ENCODE measurements at regions not wholly inside any gene's neighbourhood (a gene's known extent, or its start where the extent isn't known, plus 50 kb on each side); places are given as distances from the start of the nearest gene placed in this dataset.

DNA sequence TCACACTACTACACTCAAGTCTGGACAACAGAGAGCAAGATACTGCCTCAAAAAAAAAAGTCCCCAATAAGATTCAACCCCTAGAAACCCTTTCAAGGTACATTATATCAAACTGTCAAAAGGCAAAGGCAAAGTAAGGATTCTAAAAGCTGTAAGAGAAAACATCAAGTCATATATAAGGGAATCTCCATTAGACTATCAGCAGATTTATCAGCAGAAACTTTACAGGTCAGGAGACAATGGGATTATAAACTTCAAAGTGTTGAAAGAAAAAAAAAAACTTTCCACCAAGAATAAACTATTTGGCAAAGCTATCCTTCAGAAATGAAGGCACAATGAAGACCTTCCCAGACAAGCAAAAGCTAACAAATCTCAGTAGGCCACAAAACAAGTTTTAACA is 63.5 kb upstream of the DMRT1 start:
- DNase-seq (ENCODE audit: low spot score) = no peak
- H3K4me3 ChIP-seq (ENCODE audit: low read depth in 1 of 3, low read length in 3 of 3) = no peak overlapping the region
- no peak overlapping the region for H3K27ac ChIP-seq (ENCODE audit: low read depth in 1 of 2, low read length in 2 of 2)
- H3K9ac ChIP-seq (ENCODE audit: low read depth in 1 of 2, low read length in 2 of 2) = no peak overlapping the region
- H3K27me3 ChIP-seq (ENCODE audit: control insufficient read depth in 4 of 4, insufficient read depth in 4 of 4, low read length in 3 of 4) = no peaks in the 10 kb centered on the region
- no peaks in the 10 kb centered on the region for H3K4me1 ChIP-seq (ENCODE audit: control insufficient read depth in 4 of 4, insufficient read depth in 4 of 4, low read length in 3 of 4)
- H3K9me3 ChIP-seq (ENCODE audit: control insufficient read depth in 4 of 4, low read length in 3 of 4) = peaks cover 0 to 8% (median 2%) of the 10 kb centered on the region in 4 donors
- TF ChIP-seq CTCF (IDR thresholded peaks at IDR 0.05; ENCODE audit: low read depth, low read length, missing input control) = no peak
- no peak for TF ChIP-seq YY1 (IDR thresholded peaks at IDR 0.05)
- no peak for TF ChIP-seq SP1 (IDR thresholded peaks at IDR 0.05)
- TF ChIP-seq FOXA2 (IDR thresholded peaks at IDR 0.05) = no peak
- TF ChIP-seq RXRA (IDR thresholded peaks at IDR 0.05) = no peak
- no peak for TF ChIP-seq TAF1 (conservative IDR thresholded peaks at IDR 0.05)
- TF ChIP-seq GABPA (IDR thresholded peaks at IDR 0.05 in 1 of 2, conservative IDR thresholded peaks at IDR 0.05 in 1 of 2) = no peak
- TF ChIP-seq ATF3 (IDR thresholded peaks at IDR 0.05) = no peak
- no peak for TF ChIP-seq NR2F2 (IDR thresholded peaks at IDR 0.05)
- TF ChIP-seq ZBTB33 (IDR thresholded peaks at IDR 0.05) = no peak
- no peak for TF ChIP-seq HNF4G (IDR thresholded peaks at IDR 0.05)
- no peak for TF ChIP-seq RAD21 (IDR thresholded peaks at IDR 0.05)
- TF ChIP-seq HNF4A (conservative IDR thresholded peaks at IDR 0.05) = no peak
- TF ChIP-seq JUND (IDR thresholded peaks at IDR 0.05) = no peak
- TF ChIP-seq REST (IDR thresholded peaks at IDR 0.05) = no peak
- TF ChIP-seq FOXA1 (IDR thresholded peaks at IDR 0.05) = no peak
- no peak for TF ChIP-seq EGR1 (IDR thresholded peaks at IDR 0.05; ENCODE audit: low read depth in 2 of 2)
- no peaks in the 10 kb centered on the region for H3K36me3 ChIP-seq (ENCODE audit: control insufficient read depth in 4 of 4, insufficient read depth in 3 of 4, low read depth in 1 of 4, low read length in 3 of 4)

GRCh38 chr9:784202-784601 is 57.3 kb upstream of the DMRT1 start:
- Histone ChIP-seq H3K4me3 (ENCODE audit: low read depth in 1 of 3, low read length in 3 of 3) (no peak overlapping the region), H3K36me3 (ENCODE audit: control insufficient read depth in 4 of 4, insufficient read depth in 3 of 4, low read depth in 1 of 4, low read length in 3 of 4) (no peaks in the 10 kb centered on the region), H3K27ac (ENCODE audit: low read depth in 1 of 2, low read length in 2 of 2) (no peak overlapping the region), H3K4me1 (ENCODE audit: control insufficient read depth in 4 of 4, insufficient read depth in 4 of 4, low read length in 3 of 4) (no peaks in the 10 kb centered on the region), H3K9ac (ENCODE audit: low read depth in 1 of 2, low read length in 2 of 2) (no peak overlapping the region), H3K9me3 (ENCODE audit: control insufficient read depth in 4 of 4, low read length in 3 of 4) (peaks cover 0 to 2% (median 0%) of the 10 kb centered on the region in 4 donors), H3K27me3 (ENCODE audit: control insufficient read depth in 4 of 4, insufficient read depth in 4 of 4, low read length in 3 of 4) (no peaks in the 10 kb centered on the region)
- DNase-seq (ENCODE audit: low spot score) = no peak
- TF ChIP-seq ATF3 (IDR thresholded peaks at IDR 0.05) (no peak), FOXA2 (IDR thresholded peaks at IDR 0.05) (no peak), FOXA1 (IDR thresholded peaks at IDR 0.05) (no peak), EGR1 (IDR thresholded peaks at IDR 0.05; ENCODE audit: low read depth in 2 of 2) (no peak)
- WGBS = 78% methylated on average over 1 of the region's 1 CpG
